Stimulated activated naive CD4-positive, alpha-beta T cell treated with Interleukin-2 at 50 U/mL for 16 hours (primary cell): ENCODE measurements at regions not wholly inside any gene's neighbourhood (a gene's known extent, or its start where the extent isn't known, plus 50 kb on each side); places are given as distances from the start of the nearest gene placed in this dataset.
"Not testable (repeated sequence)": the region's sequence is repeated elsewhere in the genome, so short reads cannot be mapped to it uniquely, and the experiment has no call there.

Experiments
- DNase-seq: peaks from one replicate; lab custom pipeline; 2025; lab: John Stamatoyannopoulos, UW

DNA sequence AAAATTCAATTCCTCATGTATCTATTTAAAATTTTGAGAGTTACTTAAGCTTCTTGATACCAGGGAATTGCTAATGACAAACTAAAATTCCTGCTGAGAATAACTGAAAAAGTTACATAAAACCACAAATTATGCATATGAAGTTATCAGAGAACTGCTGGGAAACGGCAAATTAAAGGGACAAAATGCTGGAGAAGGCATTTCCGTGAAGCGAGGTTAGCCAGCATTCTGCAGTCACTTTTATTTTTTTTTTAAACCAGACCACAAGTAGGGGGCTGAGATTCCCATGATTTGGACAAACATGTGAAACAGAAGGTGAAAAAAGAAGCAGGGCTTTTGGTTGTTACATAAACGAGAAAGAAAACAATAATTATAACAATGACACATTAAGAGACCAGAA, 737.6 kb upstream of the CHRM3 start:
- DNase-seq, result no peak

DNA sequence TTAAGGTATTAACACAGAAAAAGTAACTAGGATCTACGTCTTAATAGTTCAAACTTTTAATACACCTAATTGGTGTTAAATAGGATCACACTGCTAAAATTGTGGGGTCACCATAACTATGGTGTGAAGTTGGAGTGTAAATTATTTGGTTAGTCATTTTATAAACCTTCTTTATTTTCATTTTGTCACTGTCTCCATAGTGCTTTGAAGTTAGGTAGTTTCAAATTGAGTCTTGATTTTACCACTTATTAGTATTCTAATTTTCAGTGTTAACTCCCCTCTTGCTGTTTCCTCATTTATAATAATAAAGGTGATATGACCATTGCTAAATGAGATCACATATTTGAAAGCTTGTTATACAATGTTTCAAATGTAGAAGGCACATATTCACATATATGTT, 738.1 kb upstream of the CHRM3 start:
- DNase-seq, result no peak

DNA sequence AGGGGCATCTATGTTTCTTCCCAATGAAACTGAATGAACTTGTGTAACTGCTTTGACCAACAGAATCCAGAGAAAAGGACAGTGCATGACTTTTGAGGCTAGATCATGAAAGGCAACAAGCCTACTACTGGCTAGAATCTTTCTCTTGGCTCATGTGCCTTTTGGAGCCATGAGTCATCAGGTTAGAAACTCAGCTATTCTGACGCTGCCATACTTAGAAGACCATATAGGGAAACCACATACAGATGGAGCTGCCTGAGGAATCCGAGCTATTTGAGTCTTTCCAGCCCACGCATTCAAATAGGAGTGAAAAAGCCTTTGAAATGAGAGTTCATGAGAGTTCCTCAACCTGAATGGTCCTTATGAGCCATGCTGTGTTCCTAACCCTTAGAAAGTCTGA, 738.5 kb upstream of the CHRM3 start:
- DNase-seq, result no peak

DNA sequence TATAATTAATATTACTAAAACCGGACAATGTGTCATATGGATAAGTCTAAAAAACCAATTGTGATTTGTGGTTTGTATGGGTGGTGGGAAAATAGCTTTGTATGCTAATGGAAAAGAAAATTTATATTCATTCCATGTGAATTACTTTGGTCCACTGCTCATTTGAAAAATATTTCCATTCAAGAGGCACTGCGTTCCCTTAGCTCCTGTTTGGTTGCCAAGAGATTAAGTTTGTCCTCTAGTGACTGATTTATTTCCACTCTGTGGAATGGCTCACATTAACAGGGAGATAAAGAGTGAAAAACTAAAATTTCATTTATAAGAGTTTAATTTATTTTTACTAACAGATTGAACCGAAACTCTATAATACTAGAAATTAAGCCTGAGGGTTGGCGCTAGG, 744.1 kb upstream of the CHRM3 start:
- DNase-seq, result no peak

DNA sequence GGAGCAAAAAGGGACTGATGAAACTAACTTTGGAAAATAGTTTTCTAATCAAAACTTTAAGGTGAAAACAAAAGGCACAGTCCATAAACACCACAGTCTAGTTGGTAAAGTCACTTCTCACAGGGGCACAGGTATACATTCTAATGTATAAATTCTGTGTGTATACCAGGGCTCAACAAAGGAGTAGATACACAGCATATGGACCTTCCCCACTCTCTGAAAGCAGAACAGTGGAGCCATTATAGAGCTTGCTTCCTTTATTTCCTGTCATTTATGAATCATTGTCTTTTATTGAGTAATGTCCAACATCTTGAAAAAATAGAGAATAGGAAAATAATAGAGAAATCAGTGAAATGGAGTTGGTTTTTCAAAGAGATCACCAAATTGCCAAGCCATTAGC, 746.5 kb upstream of the CHRM3 start:
- no peak for DNase-seq

DNA sequence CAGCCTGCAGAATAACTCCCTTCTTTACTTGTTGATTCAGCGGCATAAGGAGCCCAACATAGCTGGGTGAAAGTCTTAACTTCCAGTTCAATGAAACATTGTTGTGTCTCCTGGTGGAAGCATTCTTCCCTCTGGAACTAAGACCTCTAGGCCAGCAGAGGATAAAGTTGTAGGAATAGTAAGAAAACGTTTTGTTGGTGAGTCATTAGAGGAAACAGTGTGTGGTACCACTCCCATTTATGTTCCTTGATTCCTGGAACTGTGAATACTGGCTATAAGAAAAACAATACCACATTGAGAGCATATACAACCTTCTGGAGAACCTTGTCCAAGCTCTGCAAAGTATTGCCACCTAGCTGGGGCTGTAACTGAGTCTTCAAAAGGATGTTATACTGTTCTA, 737.4 kb upstream of the ZP4 start:
- DNase-seq, result no peak

DNA sequence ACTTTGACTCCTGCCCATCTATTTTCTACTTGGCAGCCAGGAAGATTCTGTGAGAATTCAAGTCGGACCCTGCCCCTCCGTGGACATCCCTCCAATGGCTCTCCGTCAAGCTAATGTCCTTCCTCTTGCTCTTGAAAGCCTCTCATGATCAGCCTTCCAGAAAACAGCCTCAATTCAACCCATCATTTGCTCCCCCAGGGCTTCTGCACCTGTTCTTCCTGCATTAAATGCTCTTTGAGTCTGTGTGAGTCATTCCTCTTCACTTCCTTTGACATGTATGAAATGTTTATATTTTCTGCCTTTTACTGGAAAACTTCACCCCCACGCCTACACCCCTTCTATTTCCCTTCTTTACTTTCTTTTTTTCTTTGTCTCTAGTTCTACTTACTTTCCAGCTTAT, 734.1 kb upstream of the ZP4 start:
- no peak for DNase-seq

DNA sequence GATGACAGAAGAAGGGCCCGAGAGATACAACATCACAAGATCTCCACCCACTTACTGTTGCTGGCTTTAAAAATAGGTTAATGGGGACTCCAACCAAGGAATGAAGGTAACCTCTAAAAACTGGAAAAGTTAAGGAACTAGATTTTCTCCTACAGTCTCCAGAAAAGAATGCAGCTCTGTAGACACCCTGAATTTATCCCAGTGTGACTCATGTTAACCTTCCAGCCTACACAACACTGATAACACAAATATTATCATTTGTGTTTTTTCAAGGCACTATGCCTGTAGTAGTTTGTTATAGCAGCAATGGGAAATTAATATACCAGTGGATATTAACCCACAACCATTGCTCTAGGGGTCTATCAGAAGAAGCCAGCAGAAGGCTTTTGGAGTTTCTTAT, 730.7 kb upstream of the ZP4 start:
- no peak for DNase-seq

DNA sequence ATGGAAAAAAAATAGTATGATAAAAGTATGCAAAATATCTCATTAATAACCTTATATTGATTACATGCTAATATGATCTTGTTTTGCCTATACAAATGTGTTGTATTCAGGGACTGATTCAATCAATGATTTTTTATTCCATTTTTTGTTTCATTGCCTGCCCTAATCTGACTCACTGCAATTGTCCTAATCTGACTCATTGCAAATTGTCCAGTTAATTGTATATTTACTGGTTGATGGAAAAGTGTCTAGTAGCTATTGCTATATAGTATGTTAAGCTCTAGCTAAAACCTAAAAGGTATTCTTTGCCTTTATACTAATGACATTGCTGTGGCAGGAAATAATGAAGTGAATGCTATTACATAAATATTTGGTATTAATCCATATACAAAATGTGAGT, 728.9 kb upstream of the ZP4 start:
- DNase-seq, result no peak

DNA sequence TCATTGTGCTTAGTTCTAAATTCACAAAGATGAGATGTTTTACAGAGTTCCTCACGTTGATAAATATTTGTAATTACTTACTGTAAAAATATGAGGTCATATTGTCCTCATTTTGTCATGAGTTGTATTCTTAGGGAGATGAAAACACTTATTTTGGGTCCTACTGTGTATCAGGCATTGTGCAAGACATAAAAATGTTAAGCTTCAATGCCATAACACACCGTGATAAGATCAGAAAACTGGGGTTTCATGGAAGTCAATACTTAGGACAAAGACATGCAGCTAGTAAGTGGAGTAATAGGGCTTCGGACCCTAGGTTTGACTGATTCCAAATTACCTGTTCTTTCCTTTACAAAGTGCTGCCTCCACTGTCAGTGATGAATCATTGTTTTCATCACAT, 720.7 kb upstream of the ZP4 start:
- no peak for DNase-seq

DNA sequence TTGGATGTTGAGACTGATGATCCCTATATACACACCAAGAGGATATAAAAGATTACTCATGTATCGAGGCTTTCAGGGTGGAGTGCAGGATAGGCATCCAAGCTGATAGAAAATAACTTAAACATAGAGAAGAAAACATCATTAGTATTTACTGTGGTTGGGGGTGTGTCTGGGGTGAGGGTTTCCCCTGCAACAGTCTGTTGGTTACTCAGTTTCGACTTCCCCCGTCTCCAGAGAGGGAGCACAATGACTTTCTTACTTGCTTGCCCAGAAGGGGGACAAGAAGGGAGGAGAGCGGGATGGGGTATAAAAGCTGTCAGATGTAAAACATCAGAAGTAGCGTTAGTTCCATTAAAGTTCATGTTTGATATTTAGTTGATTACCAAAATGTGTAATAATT, 717.4 kb upstream of the ZP4 start:
- no peak for DNase-seq

DNA sequence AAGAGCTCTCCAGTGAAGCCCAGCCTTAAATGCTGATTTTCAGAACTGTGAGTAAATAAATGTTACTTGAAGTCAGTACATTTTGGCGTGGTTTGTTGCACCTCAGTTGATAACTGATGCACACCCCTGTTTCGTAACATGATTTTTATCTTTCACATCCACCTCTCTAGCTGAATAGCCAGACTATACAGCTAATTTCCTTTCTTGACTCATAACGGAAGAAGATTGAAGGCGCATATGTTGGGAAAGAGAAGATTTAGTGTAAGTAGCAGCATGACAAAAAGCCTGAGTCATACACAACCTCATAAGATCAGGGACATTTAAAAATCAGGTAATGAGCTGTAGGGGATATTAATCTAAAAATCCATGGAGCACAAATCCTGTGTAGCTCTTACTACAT, 716.2 kb upstream of the ZP4 start:
- no peak for DNase-seq

DNA sequence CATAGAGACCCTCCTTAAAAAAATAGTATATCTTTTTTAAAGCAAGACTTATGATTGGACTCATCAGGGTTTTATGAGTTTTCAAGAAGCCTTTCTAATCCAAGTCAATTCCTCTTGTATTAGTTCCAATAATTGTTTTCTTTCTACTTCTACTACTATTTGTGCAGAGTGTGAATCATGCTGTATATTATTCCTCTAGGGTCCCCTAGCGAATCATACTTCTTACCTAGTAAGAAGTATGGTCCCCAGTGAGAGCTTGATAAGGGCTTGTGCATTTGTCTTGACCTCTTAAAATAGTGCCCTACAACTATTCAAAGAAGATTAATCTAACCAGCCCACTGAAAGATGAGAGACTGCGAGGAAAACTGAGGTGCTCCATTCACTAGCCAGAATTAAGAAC, 715.7 kb upstream of the ZP4 start:
- DNase-seq, result no peak

DNA sequence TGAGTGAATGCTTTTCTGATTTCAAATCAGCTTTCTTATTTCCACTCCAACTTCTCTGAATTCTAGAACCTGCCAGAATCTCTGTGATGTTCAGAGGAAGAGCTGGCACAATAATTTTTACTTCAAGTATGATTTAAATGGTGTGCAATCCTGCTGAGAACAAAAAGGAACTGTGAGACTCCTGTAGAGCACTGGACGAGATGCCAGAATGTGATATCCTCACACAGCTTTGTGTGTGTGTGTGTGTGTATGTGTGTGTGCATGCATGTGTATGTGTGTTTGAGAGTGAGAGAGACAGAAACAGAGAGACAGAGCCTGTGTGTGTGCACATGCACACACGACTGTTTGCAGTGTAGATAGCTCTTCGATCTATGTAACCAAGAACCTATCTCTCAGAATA, 713.6 kb upstream of the ZP4 start:
- DNase-seq, result no peak

DNA sequence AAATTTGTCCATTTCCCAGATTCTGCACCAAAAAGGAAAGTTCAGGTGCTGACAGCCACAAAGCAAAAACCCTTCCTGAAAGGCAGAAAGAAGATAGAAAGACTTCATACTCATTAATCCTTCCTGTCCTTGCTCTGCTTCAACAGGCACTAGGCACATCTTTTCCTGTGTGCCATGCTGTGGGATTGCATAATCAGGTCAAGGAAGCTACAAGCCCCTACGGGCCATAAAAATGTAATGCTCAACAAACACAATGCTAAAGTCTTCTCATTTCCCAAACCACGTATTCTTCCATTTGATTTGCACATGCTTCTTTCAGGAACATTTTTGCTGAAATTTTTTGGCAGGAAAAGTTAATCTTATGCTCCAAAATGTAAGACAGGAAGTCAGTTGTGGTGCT, 710.9 kb upstream of the ZP4 start:
- DNase-seq, result not testable (repeated sequence)

DNA sequence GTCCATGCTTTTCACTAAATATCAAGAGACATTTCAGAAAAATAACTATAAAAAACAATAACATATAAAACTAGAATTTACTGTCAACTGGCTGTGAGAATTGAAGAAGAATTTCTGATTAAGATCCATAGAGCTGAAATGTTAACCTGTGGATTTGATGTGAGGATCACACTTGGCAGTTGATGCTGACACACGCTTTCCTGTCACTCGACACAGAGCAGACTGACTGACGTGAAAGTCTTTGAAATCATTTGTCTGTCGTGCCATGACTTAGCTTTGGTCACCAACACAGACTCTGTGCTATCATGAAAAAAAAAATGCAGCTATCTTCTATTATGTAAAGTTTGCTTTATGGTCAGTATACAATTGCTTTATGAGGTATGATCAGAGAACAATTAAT, 706.0 kb upstream of the ZP4 start:
- no peak for DNase-seq

DNA sequence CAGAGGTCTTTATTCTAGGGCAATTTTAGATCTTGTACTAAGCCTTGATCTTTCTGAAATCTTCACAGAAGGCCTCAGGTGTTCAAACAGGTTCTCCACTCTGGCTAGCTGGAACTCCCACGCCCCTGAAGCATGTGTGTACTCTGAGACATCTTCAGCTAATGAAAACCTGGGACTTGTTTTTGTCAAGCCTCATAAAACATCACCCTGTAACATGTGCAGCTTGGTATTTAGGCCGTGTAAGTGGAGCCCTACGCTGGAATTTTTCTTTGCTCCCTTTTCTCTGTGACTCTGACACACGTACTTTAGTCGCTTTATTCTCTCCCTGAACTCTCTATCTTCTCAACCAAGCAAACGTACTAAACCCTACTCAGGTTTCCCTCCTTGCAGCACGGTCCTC, 701.9 kb upstream of the ZP4 start:
- DNase-seq, result no peak

DNA sequence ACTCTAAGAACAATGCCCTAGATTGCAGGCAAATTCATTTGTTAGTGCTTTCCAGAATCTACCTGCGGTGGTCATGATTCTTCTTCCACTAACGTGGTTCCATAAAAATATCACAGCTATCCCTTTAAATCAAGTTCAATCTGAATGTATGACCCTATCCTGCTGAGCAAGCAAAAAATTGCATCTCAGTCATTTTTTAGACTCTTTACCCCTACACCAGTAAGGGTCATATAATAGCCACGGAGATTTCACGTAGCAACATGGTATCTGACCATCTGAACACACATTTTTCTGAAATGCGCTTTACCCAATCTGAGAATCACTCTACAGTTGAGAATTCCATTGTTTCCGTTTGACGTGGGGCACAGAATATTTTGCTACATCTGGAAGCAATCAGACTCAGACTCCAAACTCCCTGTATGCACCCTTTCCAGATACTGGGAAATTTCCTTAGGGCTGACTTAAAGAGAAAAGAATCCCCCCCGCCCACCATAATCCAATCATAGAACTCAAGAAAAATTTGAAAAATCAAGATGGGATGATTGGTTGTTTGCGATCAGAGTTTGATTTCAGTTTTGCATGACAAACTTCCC, 699.2 kb upstream of the ZP4 start:
- no peak for DNase-seq

DNA sequence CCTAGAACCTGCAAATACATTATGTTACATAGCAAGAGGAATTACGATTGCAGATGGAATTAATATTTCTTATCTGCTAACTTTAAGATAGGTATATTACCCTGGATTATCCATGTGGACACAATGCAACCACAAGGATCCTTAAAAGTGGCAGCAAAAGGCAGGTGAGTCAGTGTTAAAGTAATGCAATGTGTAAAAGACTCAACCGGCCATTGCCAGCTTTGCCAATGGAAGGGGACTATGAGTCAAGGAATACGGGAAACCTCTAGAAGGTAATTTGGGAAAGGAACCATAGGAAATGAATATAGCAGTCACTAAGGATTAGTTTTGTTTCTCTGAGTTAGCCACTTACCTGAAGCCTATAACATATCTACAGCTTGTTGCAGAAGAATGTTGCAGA, 692.1 kb upstream of the ZP4 start:
- no peak for DNase-seq

DNA sequence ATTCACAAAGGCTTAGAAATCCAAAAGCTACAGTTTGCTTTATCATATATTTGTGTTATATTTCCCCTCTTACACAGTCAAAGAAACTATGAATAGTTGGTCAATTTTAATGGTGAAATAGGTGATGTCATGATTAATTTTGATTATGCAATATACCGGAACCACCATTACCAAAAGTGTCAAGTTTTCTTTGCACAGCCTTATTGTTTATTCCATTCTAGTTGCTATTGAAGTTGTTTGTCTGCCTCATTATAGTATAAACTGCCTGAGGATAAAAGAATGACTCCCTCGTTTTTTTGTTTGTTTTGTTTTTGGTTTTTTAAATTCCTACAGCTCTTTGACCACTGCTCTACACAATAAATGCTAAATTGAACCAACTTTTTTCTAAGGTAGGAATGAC, 690.6 kb upstream of the ZP4 start:
- no peak for DNase-seq

DNA sequence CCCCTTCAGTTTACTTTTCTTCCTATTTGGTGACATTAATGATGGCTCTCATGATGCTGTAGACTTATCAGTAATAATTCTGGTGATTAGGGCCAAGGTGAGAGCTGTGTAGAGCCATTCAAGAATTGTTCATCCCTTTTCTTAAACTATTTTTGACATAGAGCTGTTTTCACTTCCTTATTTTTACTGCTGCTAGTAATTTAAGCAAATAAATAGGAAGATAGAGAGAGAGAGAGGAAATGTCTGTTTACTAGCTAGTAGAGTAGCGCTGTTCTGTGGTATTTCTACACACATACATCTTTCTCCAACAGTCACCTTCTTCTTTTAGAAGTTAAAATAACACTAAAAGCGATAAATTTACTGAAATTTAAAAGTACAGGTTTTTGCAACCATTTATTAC, 678.0 kb upstream of the ZP4 start:
- no peak for DNase-seq

DNA sequence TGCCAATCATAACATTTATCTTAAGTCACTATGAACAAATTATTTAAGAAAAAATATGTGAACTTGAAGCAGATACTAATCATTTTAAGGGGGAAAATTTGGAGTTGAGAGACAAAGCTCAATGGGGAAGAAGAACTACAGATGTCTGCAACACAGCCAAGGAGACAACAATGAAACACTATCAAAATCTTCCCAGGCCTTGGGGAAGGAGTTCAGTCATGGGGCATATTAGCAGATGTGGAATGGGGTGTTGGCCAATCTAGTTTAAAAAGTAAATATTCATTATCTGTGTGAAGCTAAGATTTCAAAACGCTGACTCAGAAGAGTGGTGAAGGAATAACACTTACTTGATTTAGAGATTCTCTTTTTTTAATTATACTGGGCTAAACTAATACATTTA, 671.6 kb upstream of the ZP4 start:
- no peak for DNase-seq

DNA sequence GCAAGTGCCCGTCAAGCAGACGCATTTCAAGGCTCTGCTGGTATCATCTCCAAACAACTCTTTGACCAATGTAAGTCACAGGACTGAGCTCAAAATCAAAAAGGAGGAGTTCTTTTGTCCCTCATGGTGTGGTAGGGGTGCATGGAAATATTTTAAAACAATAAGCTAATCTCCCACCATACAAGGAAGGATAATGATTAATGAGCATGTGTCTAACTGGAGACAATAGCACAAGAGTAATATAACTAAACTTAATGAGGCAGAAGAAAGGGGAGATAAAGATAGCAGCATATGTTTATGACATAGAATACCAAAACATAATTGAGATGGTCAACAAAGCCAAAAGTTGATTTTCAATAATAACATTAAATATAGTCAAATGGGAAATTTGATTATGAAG, 668.0 kb upstream of the ZP4 start:
- no peak for DNase-seq

DNA sequence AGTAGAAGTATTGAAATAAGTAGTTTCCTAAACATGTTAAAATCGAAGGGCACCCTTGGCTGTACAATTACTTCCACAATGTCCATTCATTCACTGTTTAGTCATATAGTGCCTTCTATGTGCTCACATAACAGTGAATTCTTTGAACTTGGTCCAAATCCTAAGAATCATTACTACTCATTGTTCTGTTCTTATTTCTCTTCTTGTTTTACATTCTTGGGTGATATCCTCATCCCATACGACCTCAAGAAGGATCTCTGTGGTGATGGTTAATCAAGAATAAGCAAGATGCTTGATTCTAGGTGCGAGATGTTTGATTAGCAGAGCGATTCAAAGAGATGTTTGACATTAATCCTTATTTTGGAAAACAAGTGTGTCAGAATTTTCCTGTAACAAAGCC, 667.4 kb upstream of the ZP4 start:
- DNase-seq, result no peak

DNA sequence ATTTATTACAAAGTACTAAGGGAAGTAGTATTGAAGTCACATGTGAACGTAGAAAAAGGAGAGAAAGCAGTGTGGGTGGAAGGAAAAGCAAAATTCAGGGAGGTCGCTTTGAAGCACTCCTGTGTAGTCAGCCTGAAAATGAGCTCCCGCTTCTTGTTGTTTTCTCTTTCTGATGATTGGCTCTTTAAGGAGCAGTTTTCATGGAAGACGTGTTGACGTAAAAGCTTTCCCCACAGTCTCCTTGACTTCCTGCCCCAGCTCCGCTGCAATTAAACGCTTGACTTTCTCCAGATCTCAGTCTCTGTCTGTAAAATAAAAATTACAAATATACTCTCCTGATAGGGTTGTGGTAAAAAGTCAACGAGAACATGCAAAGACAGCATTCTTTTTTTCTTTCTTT, 661.5 kb upstream of the ZP4 start:
- no peak for DNase-seq
